ENCODE measurements at regions not wholly inside any gene's neighbourhood (a gene's known extent, or its start where the extent isn't known, plus 50 kb on each side); places are given as distances from the start of the nearest gene placed in this dataset.

GRCh38 chr12:90398285-90398836 is 556.6 kb downstream of the CCER1 start:
- Histone ChIP-seq H2AK5ac (ENCODE audit: insufficient read length, low read length) (no peak overlapping the region), H2BK15ac (ENCODE audit: low read depth, low read length) (no peak overlapping the region), H4K8ac (replicated peaks; ENCODE audit: insufficient read length, low read depth, low read length) (no peak overlapping the region), H3K4ac (ENCODE audit: low read depth, low read length) (no peak overlapping the region), H3K23ac (ENCODE audit: insufficient read length, low read depth, low read length) (no peak overlapping the region), H3K4me1 (ENCODE audit: insufficient read depth, low read length) (no peaks in the 10 kb centered on the region), H3K23me2 (ENCODE audit: insufficient read length, low read depth, low read length, poor library complexity, severe bottlenecking) (no peaks in the 10 kb centered on the region), H2AFZ (ENCODE audit: low read length) (no peak overlapping the region), H2BK12ac (ENCODE audit: insufficient read length, low read depth, low read length) (no peak overlapping the region), H4K91ac (ENCODE audit: insufficient read length, low read depth, low read length) (no peak overlapping the region), H3K27ac (ENCODE audit: insufficient read length, low read depth, low read length) (no peak overlapping the region), H4K5ac (ENCODE audit: insufficient read length, low read depth, low read length) (no peak overlapping the region), H4K20me1 (ENCODE audit: control insufficient read depth, insufficient read depth, insufficient read length) (no peaks in the 10 kb centered on the region), H3K79me1 (ENCODE audit: insufficient read depth, low read depth, low read length, poor library complexity, severe bottlenecking) (no peaks in the 10 kb centered on the region), H3K14ac (ENCODE audit: insufficient read depth, low read length) (no peak overlapping the region), H3K18ac (ENCODE audit: insufficient read length, low read depth, low read length) (no peak overlapping the region), H3K79me2 (ENCODE audit: insufficient read depth, low read length) (no peaks in the 10 kb centered on the region), H3K27me3 (ENCODE audit: insufficient read depth, low read length) (no peaks in the 10 kb centered on the region), H3K9ac (ENCODE audit: extremely low read depth, insufficient read length, low read length) (no peak overlapping the region), H2BK5ac (ENCODE audit: insufficient read length, low read length) (no peak overlapping the region), H3T11ph (ENCODE audit: low read length) (no peak overlapping the region), H3K56ac (ENCODE audit: insufficient read length, low read depth, low read length) (no peak overlapping the region), H3K4me2 (ENCODE audit: insufficient read depth, insufficient read length, low read length) (no peak overlapping the region), H2BK20ac (ENCODE audit: low read depth, low read length, poor library complexity, severe bottlenecking) (no peak overlapping the region), H2BK120ac (ENCODE audit: low read depth, low read length, poor library complexity, severe bottlenecking) (no peak overlapping the region), H3K9me3 (ENCODE audit: control insufficient read depth, low read depth, low read length) (no peaks in the 10 kb centered on the region)
- no peak for DNase-seq
- H3K4me1 Mint-ChIP-seq: no peaks in the 10 kb centered on the region
- peaks cover 0 to 9% (median 0%) of the 10 kb centered on the region in 3 experiments; a peak in 3 of 7 replicates for H3K36me3 Mint-ChIP-seq (ENCODE audit: insufficient read depth in 1 of 3, low read depth in 3 of 3)
- TF ChIP-seq CTCF (conservative IDR thresholded peaks at IDR 0.05): no peak
- H3K27me3 Mint-ChIP-seq (ENCODE audit: low read depth): no peaks in the 10 kb centered on the region; the same call in 1 of the 2 replicates
- H3K4me3 Mint-ChIP-seq: no peak overlapping the region
- no peak overlapping the region for H3K27ac Mint-ChIP-seq
- H3K9me3 Mint-ChIP-seq: peaks cover 8 to 10% of the 10 kb centered on the region in 2 experiments; a peak in 4 of 5 replicates

All from H9 (cell line).